NB4 (cell line): ENCODE measurements at regions not wholly inside any gene's neighbourhood (a gene's known extent, or its start where the extent isn't known, plus 50 kb on each side); places are given as distances from the start of the nearest gene placed in this dataset.

ENCODE experiments used
- DNase-seq: peaks from one replicate; pipeline ENCODE4 v3.0.0; 2010; ENCODE audit warnings: low read depth
- H3K4me3 ChIP-seq: one replicate; pipeline ENCODE4 v1.5.1; 2011; ENCODE audit warnings: mild to moderate bottlenecking, low read depth, low read length, moderate library complexity
- CTCF ChIP-seq: IDR thresholded peaks from one replicate; pipeline ENCODE4 v1.5.1; 2012; ENCODE audit warnings: low read depth, low read length
- MAX ChIP-seq: IDR thresholded peaks from 2 replicates; pipeline ENCODE4 v1.6.1; 2011; ENCODE audit warnings: low read depth, low read length
- MYC ChIP-seq: IDR thresholded peaks from 2 replicates; pipeline ENCODE4 v1.6.1; 2011; ENCODE audit warnings: low read depth, low read length
- POLR2A ChIP-seq: IDR thresholded peaks from 2 replicates; pipeline ENCODE4 v1.6.1; 2011; ENCODE audit warnings: mild to moderate bottlenecking; ENCODE audit not compliant: insufficient read length; ENCODE audit errors: extremely low read depth

- no peak for DNase-seq
- TF ChIP-seq POLR2A, result no peak
- TF ChIP-seq MYC, result no peak
- TF ChIP-seq MAX, result no peak
- TF ChIP-seq CTCF, result no peak
- no peak overlapping the region for H3K4me3 ChIP-seq
These were observed 341.2 kb upstream of the DYNLRB2 start for GRCh38 chr16:80199614-80200013.

- H3K4me3 ChIP-seq, result no peak overlapping the region
- TF ChIP-seq CTCF (no peak), MYC (no peak), POLR2A (no peak), MAX (no peak)
- DNase-seq, result no peak
These were observed 342.2 kb upstream of the DYNLRB2 start for GRCh38 chr16:80198311-80199299.

- no peak for DNase-seq
- no peak overlapping the region for H3K4me3 ChIP-seq
- TF ChIP-seq MAX, result no peak
- TF ChIP-seq CTCF, result no peak
- TF ChIP-seq MYC, result no peak
- no peak for TF ChIP-seq POLR2A
These were observed 343.0 kb upstream of the DYNLRB2 start for GRCh38 chr16:80197741-80198201.

- no peak overlapping the region for H3K4me3 ChIP-seq
- DNase-seq, result no peak
- no peak for TF ChIP-seq MAX
- no peak for TF ChIP-seq MYC
- TF ChIP-seq CTCF, result no peak
- no peak for TF ChIP-seq POLR2A
These were observed 348.9 kb upstream of the DYNLRB2 start for GRCh38 chr16:80191928-80192327.

GRCh38 chr16:80189476-80190175 lies 351.2 kb upstream of the DYNLRB2 start:
- DNase-seq, result no peak
- H3K4me3 ChIP-seq, result no peak overlapping the region
- TF ChIP-seq POLR2A (no peak), MAX (no peak), MYC (no peak), CTCF (no peak)
